IMR-90 (cell line): ENCODE measurements at regions not wholly inside any gene's neighbourhood (a gene's known extent, or its start where the extent isn't known, plus 50 kb on each side); places are given as distances from the start of the nearest gene placed in this dataset.

Source experiments
- ATAC-seq: fragments of 200-7000 bp; cut with Tn5 transposase; 2 replicates; pipeline ENCODE4 v1.9.1; 2020; ENCODE audit warnings: low read depth, mild to moderate bottlenecking, moderate library complexity
- BruUV-seq: library from RNA; stranded (reverse); fragments of 400-500 nt; replicated peaks from 2 replicates; lab custom pipeline; 2021; lab: Mats Ljungman, UMichigan
- CTCF ChIA-PET: fragments of 300-600 bp; formaldehyde crosslinking; extraction: SDS; loops from one replicate; lab custom pipeline; 2021; ENCODE audit warnings: antibody characterized with exemption; lab: Yijun Ruan, JAX
- POLR2A ChIA-PET: fragments of 300-600 bp; sonication (Branson Sonifier 250); formaldehyde crosslinking; loops from one replicate; lab custom pipeline; 2022; ENCODE audit warnings: antibody characterized with exemption; ENCODE audit not compliant: unreplicated experiment; lab: Charles Lee
- DNase-seq: peaks from one replicate; pipeline ENCODE4 v3.0.0; 2013
- H2AFZ ChIP-seq: replicated peaks from 2 replicates; pipeline ENCODE3; 2013; ENCODE audit warnings: low read length, mild to moderate bottlenecking; ENCODE audit not compliant: poor library complexity
- H2AK5ac ChIP-seq: 2 replicates; pipeline ENCODE4 v1.6.1; 2013; ENCODE audit warnings: low read depth, low read length, inconsistent platforms
- H2AK9ac ChIP-seq: replicated peaks from 2 replicates; pipeline ENCODE3; 2013; ENCODE audit warnings: mild to moderate bottlenecking, low read depth, low read length, moderate library complexity; ENCODE audit not compliant: poor library complexity
- H2BK120ac ChIP-seq: 2 replicates; pipeline ENCODE4 v1.6.1; 2013; ENCODE audit warnings: low read depth, low read length, inconsistent platforms
- H2BK15ac ChIP-seq: 3 replicates; pipeline ENCODE4 v1.6.1; 2013; ENCODE audit warnings: low read depth, low read length, inconsistent platforms
- H2BK20ac ChIP-seq: 2 replicates; pipeline ENCODE4 v1.6.1; 2013; ENCODE audit warnings: low read depth, mild to moderate bottlenecking, inconsistent platforms, low read length, moderate library complexity
- H2BK5ac ChIP-seq: 2 replicates; pipeline ENCODE4 v1.6.1; 2013; ENCODE audit warnings: mild to moderate bottlenecking, low read depth, low read length, inconsistent platforms; ENCODE audit not compliant: poor library complexity, severe bottlenecking
- H3K14ac ChIP-seq: replicated peaks from 2 replicates; pipeline ENCODE4 v1.6.1; 2013; ENCODE audit warnings: low read depth, low read length, inconsistent platforms
- H3K18ac ChIP-seq: 2 replicates; pipeline ENCODE4 v1.6.1; 2013; ENCODE audit warnings: low read depth, low read length, control low read depth
- H3K23ac ChIP-seq: 2 replicates; pipeline ENCODE4 v1.6.1; 2013; ENCODE audit warnings: low read depth, low read length, inconsistent platforms
- H3K27ac ChIP-seq: 2 replicates; pipeline ENCODE4 v1.5.1; 2013; ENCODE audit warnings: mild to moderate bottlenecking, control low read depth, low read length; ENCODE audit not compliant: insufficient read depth
- H3K27me3 ChIP-seq: 2 replicates; pipeline ENCODE4 v1.6.1; 2013; ENCODE audit warnings: low read length; ENCODE audit not compliant: control insufficient read depth, insufficient read depth
- H3K36me3 ChIP-seq: 2 replicates; pipeline ENCODE4 v1.6.1; 2013; ENCODE audit warnings: low read length, mixed read lengths; ENCODE audit not compliant: control insufficient read depth, insufficient read depth
- H3K4ac ChIP-seq: 2 replicates; pipeline ENCODE4 v1.6.1; 2013; ENCODE audit warnings: low read depth, low read length, inconsistent platforms
- H3K4me1 ChIP-seq: 2 replicates; pipeline ENCODE4 v1.6.1; 2013; ENCODE audit warnings: low read length, mixed read lengths; ENCODE audit not compliant: control insufficient read depth, insufficient read depth
- H3K4me2 ChIP-seq: 2 replicates; pipeline ENCODE4 v1.6.1; 2013; ENCODE audit warnings: low read depth, mild to moderate bottlenecking, control low read depth, low read length, moderate library complexity
- H3K4me3 ChIP-seq: 2 replicates; pipeline ENCODE4 v1.5.1; 2013; ENCODE audit warnings: low read depth, mild to moderate bottlenecking, control low read depth, low read length, moderate library complexity; ENCODE audit not compliant: insufficient read depth
- H3K56ac ChIP-seq: 2 replicates; pipeline ENCODE4 v1.6.1; 2013; ENCODE audit warnings: low read length, inconsistent platforms; ENCODE audit not compliant: insufficient read depth; ENCODE audit errors: extremely low read depth
- H3K79me1 ChIP-seq, 2 experiments: 2 replicates each; pipeline ENCODE4 v1.6.1; 2013; ENCODE audit warnings: low read length in 2 of 2, inconsistent platforms in 1 of 2, low read depth in 1 of 2
- H3K9ac ChIP-seq: 2 replicates; pipeline ENCODE4 v1.6.1; 2013; ENCODE audit warnings: low read depth, low read length, control low read depth
- H3K9me1 ChIP-seq: 2 replicates; pipeline ENCODE4 v1.6.1; 2013; ENCODE audit warnings: low read length, inconsistent platforms; ENCODE audit not compliant: insufficient read depth
- H3K9me3 ChIP-seq: 2 replicates; pipeline ENCODE4 v1.6.1; 2013; ENCODE audit warnings: low read length; ENCODE audit not compliant: control insufficient read depth, insufficient read depth
- H4K20me1 ChIP-seq: 2 replicates; pipeline ENCODE4 v1.6.1; 2013; ENCODE audit warnings: low read length, inconsistent platforms; ENCODE audit not compliant: insufficient read depth
- H4K5ac ChIP-seq: 2 replicates; pipeline ENCODE4 v1.6.1; 2013; ENCODE audit warnings: mild to moderate bottlenecking, low read depth, low read length, control low read depth
- H4K8ac ChIP-seq, 2 experiments: 2 replicates each; pipeline ENCODE4 v1.6.1; 2013; ENCODE audit warnings: low read depth in 2 of 2, low read length in 2 of 2, control low read depth in 1 of 2, inconsistent platforms in 1 of 2
- H4K91ac ChIP-seq: 2 replicates; pipeline ENCODE4 v1.6.1; 2013; ENCODE audit warnings: low read depth, low read length, inconsistent platforms; ENCODE audit not compliant: insufficient read depth
- BHLHE40 ChIP-seq: fragments of 150-350 bp; IDR thresholded peaks from 2 replicates; pipeline ENCODE4 v1.6.1; 2016; ENCODE audit warnings: mild to moderate bottlenecking, low read depth, low read length
- CEBPB ChIP-seq: IDR thresholded peaks from 2 replicates; pipeline ENCODE4 v1.6.1; 2012; ENCODE audit warnings: low read depth, low read length, improper control_type of control experiment
- CHD1 ChIP-seq: IDR thresholded peaks from 2 replicates; pipeline ENCODE4 v1.6.1; 2012; ENCODE audit warnings: low read depth, low read length, improper control_type of control experiment
- CTCF ChIP-seq: conservative IDR thresholded peaks from 2 replicates; pipeline ENCODE4 v1.5.1; 2012; ENCODE audit warnings: mild to moderate bottlenecking, low read depth, low read length, improper control_type of control experiment
- ELK1 ChIP-seq: fragments of 150-350 bp; IDR thresholded peaks from 2 replicates; pipeline ENCODE4 v1.6.1; 2016; ENCODE audit warnings: low read depth, mild to moderate bottlenecking, low read length, moderate library complexity, borderline replicate concordance
- FOS ChIP-seq: fragments of 150-350 bp; IDR thresholded peaks from 2 replicates; pipeline ENCODE4 v1.6.1; 2016; ENCODE audit warnings: low read depth, low read length
- MAFK ChIP-seq: IDR thresholded peaks from 2 replicates; pipeline ENCODE4 v1.6.1; 2012; ENCODE audit warnings: low read depth, low read length, improper control_type of control experiment
- MAZ ChIP-seq: IDR thresholded peaks from 2 replicates; pipeline ENCODE4 v1.6.1; 2012; ENCODE audit warnings: low read depth, mild to moderate bottlenecking, low read length, improper control_type of control experiment, moderate library complexity, borderline replicate concordance
- MXI1 ChIP-seq: IDR thresholded peaks from 2 replicates; pipeline ENCODE4 v1.6.1; 2012; ENCODE audit warnings: low read depth, mild to moderate bottlenecking, low read length, moderate library complexity, borderline replicate concordance
- NFE2L2 ChIP-seq: fragments of 150-350 bp; IDR thresholded peaks from 2 replicates; pipeline ENCODE4 v1.6.1; 2016; ENCODE audit warnings: low read depth, mild to moderate bottlenecking, low read length
- POLR2A ChIP-seq: IDR thresholded peaks from 2 replicates; pipeline ENCODE4 v1.6.1; 2012; ENCODE audit warnings: mild to moderate bottlenecking, low read depth, low read length
- RAD21 ChIP-seq: IDR thresholded peaks from 2 replicates; pipeline ENCODE4 v1.6.1; 2012; ENCODE audit warnings: low read length, improper control_type of control experiment
- RCOR1 ChIP-seq: IDR thresholded peaks from 2 replicates; pipeline ENCODE4 v1.6.1; 2012; ENCODE audit warnings: mild to moderate bottlenecking, low read length, improper control_type of control experiment; ENCODE audit not compliant: insufficient replicate concordance
- RFX5 ChIP-seq: IDR thresholded peaks from 2 replicates; pipeline ENCODE4 v1.8.0; 2012; ENCODE audit warnings: low read depth, mild to moderate bottlenecking, low read length, moderate library complexity
- SMC3 ChIP-seq: fragments of 150-350 bp; IDR thresholded peaks from 2 replicates; pipeline ENCODE4 v1.6.1; 2016; ENCODE audit warnings: low read depth, mild to moderate bottlenecking, antibody characterized with exemption, low read length, moderate library complexity
- USF2 ChIP-seq: fragments of 150-350 bp; IDR thresholded peaks from 2 replicates; pipeline ENCODE4 v1.6.1; 2017; ENCODE audit warnings: mild to moderate bottlenecking, antibody characterized with exemption, low read length, low read depth
- WGBS, 2 experiments: methylation state at CpG; one replicate each; pipeline versions ENCODE4 v1.1.5 to v1.1.7; 2013; ENCODE audit warnings: missing lambda C conversion rate in 2 of 2; ENCODE audit not compliant: insufficient read length in 1 of 2; ENCODE audit errors: extremely low coverage in 2 of 2; 5-methylcytosine and 5-hydroxymethylcytosine counted together
- dilution Hi-C: fragments of 300-500 bp; cut with HindIII; formaldehyde crosslinking; loops from one replicate; pipeline ENCODE4 v1.14.3; 2018; ENCODE audit warnings: low sequenced_read_pairs; ENCODE audit not compliant: unreplicated experiment
- in situ Hi-C: fragments of 300-500 bp; cut with MboI; formaldehyde crosslinking; loops from 3 replicates; pipeline ENCODE4 v1.14.3; 2019; ENCODE audit warnings: low sequenced_read_pairs, inconsistent platforms, mixed read lengths
- intact Hi-C: fragments of 100-400 bp; cut with micrococcal nuclease; formaldehyde crosslinking; loops from 2 replicates; pipeline ENCODE4 v1.10.0; 2022

DNA sequence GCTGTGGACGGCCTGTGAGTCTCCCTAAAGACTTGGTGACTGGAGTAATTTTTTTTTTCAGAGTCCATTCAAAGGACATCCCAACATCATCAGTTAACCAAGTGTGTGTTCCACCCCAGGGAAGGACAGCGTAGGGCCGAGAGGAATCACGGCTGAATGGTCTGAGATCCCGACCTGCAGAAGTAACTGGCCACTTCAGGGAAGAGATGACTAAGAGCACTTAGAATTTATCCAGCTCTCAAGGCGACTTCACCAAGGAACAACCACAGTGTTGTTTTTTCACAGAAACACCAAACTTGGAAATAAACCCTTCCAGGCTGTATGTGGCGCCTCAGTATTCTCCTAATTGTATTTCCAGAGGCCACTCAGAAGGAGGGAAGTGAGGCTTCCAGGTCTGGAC lies 231.6 kb downstream of the FNDC1 start:
- WGBS, 2 experiments = no CpG with 5 or more reads among the region's 7 CpGs
- dilution Hi-C loops = no loop called here
- in situ Hi-C loops = no loop called here

More for the DNA sequence above, 231.6 kb downstream of the FNDC1 start:
- H4K91ac ChIP-seq = no peak overlapping the region
- H3K4ac ChIP-seq = no peak overlapping the region
- no peak overlapping the region for H2AFZ ChIP-seq
- no peak for ATAC-seq
- no peaks in the 10 kb centered on the region for H4K20me1 ChIP-seq
- H3K9me3 ChIP-seq = peaks cover 4% of the 10 kb centered on the region
- H4K8ac ChIP-seq = no peak overlapping the region
- no peak overlapping the region for H2BK15ac ChIP-seq
- H2BK20ac ChIP-seq = no peak overlapping the region
- no TSS peak for BruUV-seq
- H3K9ac ChIP-seq = no peak overlapping the region
- H3K79me1 ChIP-seq = no peaks in the 10 kb centered on the region
- no peak overlapping the region for H3K23ac ChIP-seq
- no peak overlapping the region for H3K18ac ChIP-seq
- DNase-seq = no peak
- no peak overlapping the region for H3K4me2 ChIP-seq
- no peaks in the 10 kb centered on the region for H3K4me1 ChIP-seq
- intact Hi-C loops = no loop called here
- H2AK5ac ChIP-seq = no peak overlapping the region
- no peaks in the 10 kb centered on the region for H3K36me3 ChIP-seq
- H3K27me3 ChIP-seq = no peaks in the 10 kb centered on the region
- no peak for TF ChIP-seq RCOR1
- no peak for TF ChIP-seq FOS
- no peak for TF ChIP-seq MAZ
- no peak for TF ChIP-seq MXI1
- no peak for TF ChIP-seq RFX5
- TF ChIP-seq CEBPB = no peak
- no peak for TF ChIP-seq BHLHE40
- TF ChIP-seq USF2 = no peak
- no peak for TF ChIP-seq MAFK
- no peak for TF ChIP-seq SMC3
- no peak for TF ChIP-seq CTCF
- TF ChIP-seq NFE2L2 = no peak
- TF ChIP-seq CHD1 = no peak
- TF ChIP-seq RAD21 = no peak
- no peak for TF ChIP-seq ELK1
- TF ChIP-seq POLR2A = no peak
- POLR2A ChIA-PET = no interaction called here
- H3K4me3 ChIP-seq = no peak overlapping the region
- CTCF ChIA-PET = no interaction called here
- no peak overlapping the region for H2BK5ac ChIP-seq
- no peak overlapping the region for H2AK9ac ChIP-seq
- no peak overlapping the region for H2BK120ac ChIP-seq
- no peak overlapping the region for H4K5ac ChIP-seq
- H3K9me1 ChIP-seq = no peaks in the 10 kb centered on the region
- no peak overlapping the region for H3K56ac ChIP-seq
- no peak overlapping the region for H3K27ac ChIP-seq
- H3K14ac ChIP-seq = no peak overlapping the region
